ENCODE measurements at regions not wholly inside any gene's neighbourhood (a gene's known extent, or its start where the extent isn't known, plus 50 kb on each side); places are given as distances from the start of the nearest gene placed in this dataset.
"Not testable (repeated sequence)": the region's sequence is repeated elsewhere in the genome, so short reads cannot be mapped to it uniquely, and the experiment has no call there.

- DNase-seq: no peak
- no peaks in the 10 kb centered on the region for H3K9me3 ChIP-seq
- no peak for TF ChIP-seq CTCF (IDR thresholded peaks at IDR 0.05)
- TF ChIP-seq POLR2AphosphoS5 (IDR thresholded peaks at IDR 0.05): no peak
- no peak for TF ChIP-seq EP300 (IDR thresholded peaks at IDR 0.05)
- TF ChIP-seq POLR2A (IDR thresholded peaks at IDR 0.05): no peak
Observed at GRCh38 chrX:4572691-4573090, 859.2 kb upstream of the PRKX start.

GRCh38 chrX:4570151-4570550 lies 856.7 kb upstream of the PRKX start:
- no peaks in the 10 kb centered on the region for H3K4me1 ChIP-seq
- H3K27ac ChIP-seq: no peak overlapping the region
- 57 to 67% methylated on average over 1 of the region's 1 CpG for WGBS, 2 donors
- TF ChIP-seq CTCF (IDR thresholded peaks at IDR 0.05) (no peak), POLR2A (IDR thresholded peaks at IDR 0.05) (no peak), POLR2AphosphoS5 (IDR thresholded peaks at IDR 0.05) (no peak), EP300 (IDR thresholded peaks at IDR 0.05) (no peak)
- H3K9me3 ChIP-seq: no peaks in the 10 kb centered on the region
- intact Hi-C loops (cut with DNase I): no loop called here
- H3K4me3 ChIP-seq: no peak overlapping the region
- H3K36me3 ChIP-seq: no peaks in the 10 kb centered on the region
- H3K27me3 ChIP-seq: no peaks in the 10 kb centered on the region
- no peak for DNase-seq

More at GRCh38 chrX:4572691-4573090, 859.2 kb upstream of the PRKX start:
- H3K4me3 ChIP-seq: no peak overlapping the region
- H3K36me3 ChIP-seq: no peaks in the 10 kb centered on the region
- intact Hi-C loops (cut with DNase I): no loop called here
- no peaks in the 10 kb centered on the region for H3K27me3 ChIP-seq
- no peaks in the 10 kb centered on the region for H3K4me1 ChIP-seq
- H3K27ac ChIP-seq: no peak overlapping the region

- H3K9me3 ChIP-seq: no peaks in the 10 kb centered on the region
- H3K27ac ChIP-seq: no peak overlapping the region
- no peaks in the 10 kb centered on the region for H3K27me3 ChIP-seq
- no peaks in the 10 kb centered on the region for H3K4me1 ChIP-seq
- intact Hi-C loops (cut with DNase I): no loop called here
- TF ChIP-seq CTCF (IDR thresholded peaks at IDR 0.05) (no peak), EP300 (IDR thresholded peaks at IDR 0.05) (no peak)
- no peaks in the 10 kb centered on the region for H3K36me3 ChIP-seq
- H3K4me3 ChIP-seq: no peak overlapping the region
- WGBS, 2 donors: 90 to 95% methylated on average over 4 of the region's 4 CpGs
- no peak for DNase-seq
Observed at GRCh38 chrX:4560192-4560591, 846.7 kb upstream of the PRKX start.

- Histone ChIP-seq H3K36me3 (no peaks in the 10 kb centered on the region), H3K4me1 (no peaks in the 10 kb centered on the region), H3K4me3 (no peak overlapping the region), H3K27me3 (no peaks in the 10 kb centered on the region), H3K27ac (no peak overlapping the region), H3K9me3 (no peaks in the 10 kb centered on the region)
- intact Hi-C loops (cut with DNase I): no loop called here
- 52 to 89% methylated on average over 3 of the region's 3 CpGs for WGBS, 2 donors
- DNase-seq: no peak
- TF ChIP-seq POLR2AphosphoS5 (IDR thresholded peaks at IDR 0.05) (no peak), CTCF (IDR thresholded peaks at IDR 0.05) (no peak), POLR2A (IDR thresholded peaks at IDR 0.05) (no peak), EP300 (IDR thresholded peaks at IDR 0.05) (no peak)
Observed at GRCh38 chrX:4550018-4550417, 836.6 kb upstream of the PRKX start.

GRCh38 chrX:4547213-4547836 lies 833.9 kb upstream of the PRKX start:
- DNase-seq: no peak

GRCh38 chrX:4546178-4546577 lies 832.7 kb upstream of the PRKX start:
- H3K4me3 ChIP-seq; DNase-seq; H3K27me3 ChIP-seq; intact Hi-C loops (cut with DNase I); H3K9me3 ChIP-seq; H3K27ac ChIP-seq; H3K36me3 ChIP-seq; H3K4me1 ChIP-seq: not testable (repeated sequence)
- WGBS, 2 donors: 45 to 81% methylated on average over 5 of the region's 5 CpGs

More at GRCh38 chrX:4547213-4547836, 833.9 kb upstream of the PRKX start:
- no peak overlapping the region for H3K4me3 ChIP-seq
- peak; percentile 17 to 75 (median 50) for TF ChIP-seq CTCF (IDR thresholded peaks at IDR 0.05)
- TF ChIP-seq POLR2AphosphoS5 (IDR thresholded peaks at IDR 0.05): no peak
- TF ChIP-seq POLR2A (IDR thresholded peaks at IDR 0.05): no peak
- WGBS, 2 donors: 43 to 47% methylated on average over 13 of the region's 13 CpGs
- H3K27ac ChIP-seq: no peak overlapping the region
- intact Hi-C loops (cut with DNase I): no loop called here
- no peaks in the 10 kb centered on the region for H3K27me3 ChIP-seq
- H3K4me1 ChIP-seq: no peaks in the 10 kb centered on the region
- no peaks in the 10 kb centered on the region for H3K36me3 ChIP-seq
- H3K9me3 ChIP-seq: no peaks in the 10 kb centered on the region

All from sigmoid colon (tissue), 6 donors.